GM23248 (cell line): ENCODE measurements at regions not wholly inside any gene's neighbourhood (a gene's known extent, or its start where the extent isn't known, plus 50 kb on each side); places are given as distances from the start of the nearest gene placed in this dataset.

Experiments used
- EZH2 ChIP-seq: fragments of 200-600 bp; sonication (generic); IDR thresholded peaks from 2 replicates; pipeline ENCODE4 v1.6.1; 2018; ENCODE audit warnings: antibody characterized with exemption, mild to moderate bottlenecking; ENCODE audit not compliant: insufficient read depth, poor library complexity, severe bottlenecking
- EZH2phosphoT487 ChIP-seq: fragments of 200-600 bp; sonication (generic); IDR thresholded peaks from 2 replicates; pipeline ENCODE4 v1.6.1; 2018; ENCODE audit warnings: antibody characterized with exemption, moderate library complexity, mild to moderate bottlenecking, low read depth; ENCODE audit not compliant: insufficient read depth

GRCh38 chr4:13268165-13268564 is 216.0 kb downstream of the RAB28 start:
- TF ChIP-seq EZH2, result no peak
- TF ChIP-seq EZH2phosphoT487, result no peak
